ENCODE measurements at regions not wholly inside any gene's neighbourhood (a gene's known extent, or its start where the extent isn't known, plus 50 kb on each side); places are given as distances from the start of the nearest gene placed in this dataset.

- Histone ChIP-seq H3K4me1 (no peaks in the 10 kb centered on the region), H3K36me3 (no peaks in the 10 kb centered on the region), H3K27ac (no peak overlapping the region), H3K27me3 (no peaks in the 10 kb centered on the region), H3K9me3 (no peaks in the 10 kb centered on the region), H3K4me3 (no peak overlapping the region)
- TF ChIP-seq POLR2A (IDR thresholded peaks at IDR 0.05) (no peak), CTCF (IDR thresholded peaks at IDR 0.05) (no peak)
- intact Hi-C loops (cut with DNase I; ENCODE audit: low total_unique reads) = no loop called here
- DNase-seq = no peak
These were observed 603.4 kb upstream of the CDH11 start for GRCh38 chr16:65725156-65725845.

- Histone ChIP-seq H3K4me3 (no peak overlapping the region), H3K9me3 (no peaks in the 10 kb centered on the region), H3K27ac (no peak overlapping the region), H3K4me1 (no peaks in the 10 kb centered on the region), H3K36me3 (no peaks in the 10 kb centered on the region), H3K27me3 (no peaks in the 10 kb centered on the region)
- DNase-seq = no peak
- intact Hi-C loops (cut with DNase I; ENCODE audit: low total_unique reads) = no loop called here
- TF ChIP-seq POLR2A (IDR thresholded peaks at IDR 0.05) (no peak), CTCF (IDR thresholded peaks at IDR 0.05) (no peak)
These were observed 600.6 kb upstream of the CDH11 start for GRCh38 chr16:65722429-65722828.

- H3K27ac ChIP-seq = no peak overlapping the region
- H3K4me3 ChIP-seq = no peak overlapping the region
- intact Hi-C loops (cut with DNase I; ENCODE audit: low total_unique reads) = no loop called here
- H3K4me1 ChIP-seq = no peaks in the 10 kb centered on the region
- H3K36me3 ChIP-seq = no peaks in the 10 kb centered on the region
- DNase-seq = no peak
- TF ChIP-seq POLR2A (IDR thresholded peaks at IDR 0.05) (no peak), CTCF (IDR thresholded peaks at IDR 0.05) (no peak)
- H3K27me3 ChIP-seq = no peaks in the 10 kb centered on the region
- H3K9me3 ChIP-seq = no peaks in the 10 kb centered on the region
These were observed 596.0 kb upstream of the CDH11 start for GRCh38 chr16:65717846-65718245.

- no peaks in the 10 kb centered on the region for H3K9me3 ChIP-seq
- no peaks in the 10 kb centered on the region for H3K4me1 ChIP-seq
- H3K27me3 ChIP-seq = no peaks in the 10 kb centered on the region
- no peaks in the 10 kb centered on the region for H3K36me3 ChIP-seq
- no peak overlapping the region for H3K27ac ChIP-seq
- intact Hi-C loops (cut with DNase I; ENCODE audit: low total_unique reads) = no loop called here
- no peak for DNase-seq
- TF ChIP-seq POLR2A (IDR thresholded peaks at IDR 0.05) (no peak), CTCF (IDR thresholded peaks at IDR 0.05) (no peak)
- no peak overlapping the region for H3K4me3 ChIP-seq
These were observed 595.2 kb upstream of the CDH11 start for GRCh38 chr16:65716737-65717700.

All from uterus (tissue), 3 donors.